GM19397 (cell line): ENCODE measurements at regions not wholly inside any gene's neighbourhood (a gene's known extent, or its start where the extent isn't known, plus 50 kb on each side); places are given as distances from the start of the nearest gene placed in this dataset.

Experiments
- ATAC-seq: cut with Tn5 transposase; IDR thresholded peaks from one replicate; pipeline ENCODE4 v1.9.1; 2021; ENCODE audit warnings: mild to moderate bottlenecking, moderate library complexity; ENCODE audit not compliant: unreplicated experiment

DNA sequence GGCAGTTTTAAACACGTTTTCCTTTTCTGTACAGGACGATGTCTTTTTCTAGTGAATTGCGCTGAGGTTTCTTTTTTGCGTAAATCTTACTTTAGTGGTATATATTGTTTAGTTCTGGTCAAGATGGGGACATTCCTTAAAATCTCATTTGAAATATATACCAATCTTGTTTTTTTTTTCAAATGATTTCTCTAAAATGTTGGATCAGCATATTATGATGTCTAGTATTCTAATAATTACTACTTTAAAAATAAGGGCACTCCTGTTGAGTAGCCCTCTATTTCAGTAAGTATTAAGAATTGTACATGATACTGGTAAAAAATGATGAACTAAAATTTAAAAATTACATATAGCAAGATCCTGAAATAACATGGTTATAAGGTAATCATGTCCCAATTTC is 224.1 kb upstream of the ARHGAP24 start:
- no peak for ATAC-seq

DNA sequence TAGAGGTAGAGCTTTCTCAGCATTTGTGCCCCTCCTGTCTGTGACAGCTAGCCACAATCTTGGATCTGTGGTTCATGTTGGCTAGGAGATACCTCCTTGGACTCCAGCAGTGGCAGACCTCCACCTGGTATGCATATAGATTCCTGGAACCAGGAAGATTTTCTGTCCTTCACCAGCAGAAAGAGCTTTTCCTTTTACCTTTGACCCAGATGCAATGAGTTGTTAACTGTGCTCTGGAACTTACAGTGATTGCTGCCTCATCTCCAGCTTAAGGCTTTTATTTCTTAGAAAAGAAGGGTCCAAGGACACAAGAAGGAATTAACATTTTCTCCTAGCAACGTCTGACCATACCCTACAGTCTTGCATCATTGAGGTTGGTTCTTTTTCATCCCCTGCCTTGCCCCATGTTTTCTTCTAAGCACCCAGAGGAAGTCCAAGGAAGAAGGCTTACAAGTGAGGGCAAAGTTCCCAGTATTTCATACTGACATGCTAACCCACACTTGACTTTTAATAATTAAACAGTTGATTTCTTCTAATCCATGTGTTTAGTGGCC is 217.1 kb upstream of the ARHGAP24 start:
- no peak for ATAC-seq

DNA sequence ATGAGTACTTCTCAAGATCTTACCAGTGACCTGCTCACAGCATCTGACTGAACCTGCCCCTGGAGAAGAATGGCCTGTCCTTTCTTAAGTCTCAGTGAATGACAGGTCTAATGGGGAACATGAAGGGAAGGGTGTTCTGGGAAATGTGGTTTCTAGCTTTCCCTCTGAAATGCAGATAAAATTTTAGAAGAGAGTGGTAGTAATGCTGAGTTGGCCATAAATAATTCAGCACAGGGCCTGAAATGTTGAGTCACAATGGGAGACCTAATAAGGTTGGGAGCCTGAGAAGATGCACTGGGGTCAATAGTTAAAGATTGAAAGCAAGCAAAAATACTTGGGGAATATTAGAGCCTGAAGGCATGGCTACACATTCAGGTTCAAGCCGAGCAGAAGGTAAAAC is 214.9 kb upstream of the ARHGAP24 start:
- ATAC-seq: no peak

DNA sequence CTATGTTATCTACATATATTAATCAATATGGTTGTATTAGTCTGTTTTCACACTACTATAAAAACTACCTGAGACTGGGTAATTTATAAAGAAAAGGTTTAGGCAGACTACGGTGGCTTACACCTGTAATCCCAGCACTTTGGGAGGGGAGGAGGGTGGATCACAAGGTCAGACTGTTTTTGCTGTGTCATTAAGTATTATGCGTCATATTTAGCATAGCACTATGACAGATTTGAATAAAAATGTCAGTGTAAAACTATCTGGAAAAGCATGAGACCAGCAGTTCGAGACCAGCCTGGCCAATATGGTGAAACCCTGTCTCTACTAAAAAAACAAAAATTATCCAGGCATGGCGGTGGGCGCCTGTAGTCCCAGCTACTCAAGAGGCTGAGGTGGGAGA is 209.7 kb upstream of the ARHGAP24 start:
- no peak for ATAC-seq

DNA sequence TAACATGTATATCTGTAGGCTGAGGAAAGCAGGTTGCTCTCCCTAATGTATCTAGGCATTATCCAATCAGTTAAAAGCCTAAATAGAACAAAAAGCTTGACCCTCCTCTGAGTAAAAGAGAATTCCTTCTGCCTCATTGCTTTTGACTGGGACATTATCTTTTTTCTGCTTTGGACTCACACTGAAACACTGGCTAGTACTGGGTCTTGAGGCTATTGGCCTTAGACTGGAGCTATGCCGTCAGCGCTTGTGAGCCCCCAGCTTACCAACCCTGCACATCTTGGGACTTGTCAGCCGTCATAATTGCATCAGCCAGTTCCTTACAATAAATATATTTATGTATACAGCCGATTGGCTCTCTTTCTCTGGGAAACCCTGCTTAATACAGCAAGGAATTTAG is 206.8 kb upstream of the ARHGAP24 start:
- no peak for ATAC-seq

DNA sequence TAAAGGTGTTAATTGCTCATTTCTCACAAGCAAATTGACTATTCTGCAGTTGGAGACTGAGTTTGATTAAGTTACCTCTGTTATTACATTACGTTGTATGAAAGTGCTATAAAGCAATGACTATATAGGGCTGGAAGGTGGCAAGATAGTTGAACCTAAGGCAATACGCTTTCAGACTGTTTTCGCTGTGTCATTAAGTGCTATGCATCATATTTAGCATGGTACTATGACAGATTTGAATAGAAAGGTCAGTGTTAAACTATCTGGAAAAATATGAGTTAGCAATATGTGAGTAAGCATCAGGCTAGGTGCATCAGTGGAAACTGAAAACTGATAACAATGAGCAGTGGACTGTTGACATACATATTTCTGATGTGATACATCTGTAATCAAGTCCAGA is 206.0 kb upstream of the ARHGAP24 start:
- no peak for ATAC-seq

DNA sequence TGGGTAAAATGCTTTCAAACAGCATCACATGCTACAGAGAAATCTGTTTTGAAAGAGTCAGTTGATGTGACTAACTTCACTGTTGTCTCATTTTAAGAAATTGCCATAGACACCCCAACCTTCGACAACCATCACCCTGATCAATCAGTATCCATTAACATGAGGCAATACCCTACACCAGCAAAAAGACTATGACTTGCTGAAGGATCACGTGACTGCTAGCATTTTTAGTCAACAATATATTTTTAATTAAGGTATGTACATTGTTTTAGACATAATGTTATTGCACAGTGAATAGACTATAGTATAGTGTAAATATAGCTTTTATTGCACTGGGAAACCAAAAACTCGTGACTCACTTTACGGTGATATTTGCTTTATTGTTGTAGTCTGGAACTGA is 200.0 kb upstream of the ARHGAP24 start:
- no peak for ATAC-seq

DNA sequence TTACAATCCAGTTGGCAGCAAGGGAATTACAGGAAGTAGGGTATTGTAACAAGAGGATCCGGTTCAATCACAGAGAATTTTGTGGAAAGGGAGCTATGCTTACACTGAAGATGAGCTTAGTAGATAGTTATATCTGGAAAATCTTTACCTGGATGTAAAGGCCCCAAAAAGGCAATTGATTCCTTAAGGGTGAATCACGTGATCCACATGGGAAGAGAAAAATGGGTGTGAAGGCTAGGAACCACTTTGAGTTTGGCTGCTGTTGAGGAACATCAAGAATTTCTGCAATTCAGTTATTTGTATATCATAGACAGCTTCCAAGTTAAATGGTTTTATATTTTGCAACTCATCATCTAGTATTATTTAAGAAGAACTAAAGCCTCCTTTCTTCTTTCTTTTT is 194.0 kb upstream of the ARHGAP24 start:
- no peak for ATAC-seq

DNA sequence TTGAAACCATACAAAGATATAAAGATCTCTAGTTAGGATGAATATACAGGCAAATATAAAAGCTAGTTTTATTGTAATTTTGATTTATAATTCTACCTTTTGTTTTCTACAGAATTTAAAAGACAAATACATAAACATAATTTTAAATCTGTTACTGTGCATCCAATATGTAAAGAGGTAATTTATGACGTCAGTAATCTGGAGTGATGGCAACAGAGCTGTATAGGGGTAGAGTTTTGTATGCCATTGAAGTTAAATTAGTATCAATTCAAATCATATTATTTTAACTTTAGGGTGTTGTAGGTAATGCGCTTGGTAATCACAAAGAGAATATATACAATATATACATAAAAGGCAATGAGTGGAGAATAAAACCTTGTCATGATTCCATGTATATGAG is 183.7 kb upstream of the ARHGAP24 start:
- ATAC-seq: no peak

DNA sequence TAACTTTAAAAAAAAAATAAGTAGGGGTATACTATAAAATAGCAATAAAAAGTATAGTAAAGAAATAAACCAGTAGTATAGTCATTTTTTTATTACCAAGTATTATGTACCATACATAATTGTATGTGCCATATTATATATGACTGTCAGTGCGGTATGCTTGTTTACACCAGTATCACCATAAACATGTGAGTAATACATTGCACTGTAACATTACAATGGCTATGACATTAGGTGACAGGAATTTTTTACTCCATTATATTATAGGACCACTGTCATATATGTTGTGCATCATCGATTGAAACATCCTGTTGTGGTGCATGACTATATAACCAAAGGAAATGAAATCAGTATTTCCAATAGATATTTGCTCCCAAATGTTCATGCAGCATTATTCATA is 176.9 kb upstream of the ARHGAP24 start:
- no peak for ATAC-seq

DNA sequence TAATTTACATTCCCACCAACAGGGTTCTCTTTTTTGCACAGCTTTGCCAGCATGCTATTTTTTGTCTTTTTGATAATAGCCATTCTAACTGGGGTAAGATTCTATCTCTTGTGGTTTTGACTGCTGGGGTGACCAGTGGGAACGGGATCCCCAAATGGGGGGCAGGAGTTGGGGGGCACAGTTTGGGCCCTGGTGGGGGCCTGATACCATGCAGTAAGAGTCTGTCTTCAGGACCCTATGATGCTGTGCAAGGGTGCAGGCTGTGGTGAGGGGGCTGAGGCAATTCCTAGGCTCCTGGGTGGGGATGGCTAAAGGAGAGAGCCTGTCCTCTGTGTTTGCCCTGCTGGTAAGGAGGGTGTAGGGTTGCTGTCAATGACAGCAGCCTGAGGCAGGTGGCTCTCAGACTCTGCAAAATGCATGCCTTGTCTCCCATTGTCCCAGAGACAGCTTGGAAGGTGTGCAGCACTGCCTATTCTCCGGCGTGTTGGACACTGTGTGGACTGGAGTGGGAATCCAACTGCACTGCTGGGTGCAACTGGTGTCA is 172.7 kb upstream of the ARHGAP24 start:
- ATAC-seq: no peak

DNA sequence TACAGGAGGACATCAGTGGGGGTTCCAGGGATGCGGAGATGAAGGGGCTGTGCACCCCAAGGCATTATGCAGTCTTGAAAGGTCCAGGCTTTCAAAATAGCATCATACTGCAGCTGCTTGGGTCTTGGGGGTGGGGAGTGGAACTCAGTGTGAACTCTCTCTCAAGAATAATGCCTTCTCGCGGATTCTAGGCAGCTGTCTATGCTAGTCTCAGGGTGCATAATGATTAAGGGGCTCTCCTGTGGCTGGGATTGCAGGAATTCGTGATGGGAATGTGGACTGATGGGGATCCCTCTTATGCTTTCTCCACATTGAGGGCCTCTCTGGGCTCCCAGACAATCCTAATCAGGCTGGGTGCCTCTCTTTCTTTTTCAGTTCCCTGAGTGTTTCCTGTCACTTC is 172.2 kb upstream of the ARHGAP24 start:
- ATAC-seq: no peak

DNA sequence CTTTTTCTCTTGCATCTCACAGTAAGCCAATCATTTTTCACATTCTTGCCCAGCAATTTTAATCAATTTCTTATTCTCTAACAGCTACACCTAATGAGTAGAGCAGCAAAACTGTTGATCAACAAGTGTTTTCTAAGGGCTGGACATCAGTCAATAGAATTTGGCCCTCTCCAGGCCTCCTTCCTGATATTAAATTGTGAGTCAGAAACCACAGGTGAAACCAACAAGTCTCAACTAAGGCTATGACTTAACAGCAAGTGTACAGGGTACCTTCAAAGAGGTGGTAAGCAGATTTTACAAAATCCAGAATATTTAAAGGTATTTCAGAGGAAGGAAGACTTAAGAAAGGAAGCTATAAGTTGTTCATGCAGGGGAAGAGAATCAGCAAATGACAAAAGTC is 156.5 kb upstream of the ARHGAP24 start:
- no peak for ATAC-seq

DNA sequence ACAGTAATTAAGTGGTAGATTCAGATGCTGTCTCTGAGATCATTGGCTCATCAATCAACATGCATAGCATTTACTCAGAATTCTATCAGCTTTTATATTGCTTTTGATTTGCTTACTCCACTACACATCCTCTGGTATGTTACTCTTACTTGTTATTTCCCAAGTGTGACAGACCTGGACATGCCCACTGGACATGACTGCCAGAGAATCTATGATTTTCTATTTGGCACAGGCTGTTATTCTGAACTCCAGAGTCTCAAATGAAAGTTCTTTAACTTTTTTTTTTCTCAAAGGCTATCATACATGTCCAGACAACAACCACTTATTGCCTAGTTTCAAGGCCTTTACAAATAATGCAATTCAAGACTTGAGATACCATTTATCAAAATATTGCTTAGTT is 116.1 kb upstream of the ARHGAP24 start:
- no peak for ATAC-seq

DNA sequence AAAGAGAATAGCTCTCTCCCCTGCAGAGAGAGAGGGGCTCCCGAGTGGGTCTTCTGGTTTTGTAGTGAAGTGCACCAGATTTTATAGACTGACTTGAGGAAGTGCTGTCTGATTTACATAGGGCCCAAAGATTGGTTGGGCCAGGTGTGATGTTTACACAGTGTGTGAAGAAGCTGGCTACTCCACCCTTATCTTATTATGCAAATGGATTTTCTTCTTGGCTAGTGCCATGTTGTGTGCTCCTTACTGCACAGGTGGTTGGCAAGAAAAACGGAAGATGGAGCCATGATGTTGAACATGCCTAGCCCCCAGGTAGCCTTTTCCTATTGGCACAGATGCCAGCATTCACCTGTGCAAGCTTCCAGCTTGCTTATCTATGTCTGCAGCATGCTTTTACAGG is 112.4 kb upstream of the ARHGAP24 start:
- ATAC-seq: no peak

DNA sequence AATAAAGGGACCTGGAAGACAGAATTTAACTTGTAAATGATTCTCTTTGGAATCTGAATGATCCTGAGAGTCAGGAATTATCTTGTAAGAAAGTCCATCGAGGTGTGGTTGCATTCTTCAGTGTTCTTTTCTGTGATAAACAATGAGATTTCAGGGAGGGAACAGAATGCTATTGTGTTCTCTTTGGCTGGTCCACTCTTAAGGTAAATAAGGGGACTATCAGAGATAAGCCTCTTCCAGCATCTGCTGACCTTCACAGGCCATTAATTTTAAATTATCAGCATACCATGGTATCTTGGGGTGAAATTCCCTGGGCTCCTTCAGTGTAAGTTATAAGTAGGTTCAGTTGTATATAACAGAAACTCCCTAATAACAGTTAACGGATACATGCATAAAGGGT is 107.1 kb upstream of the ARHGAP24 start:
- ATAC-seq: no peak

DNA sequence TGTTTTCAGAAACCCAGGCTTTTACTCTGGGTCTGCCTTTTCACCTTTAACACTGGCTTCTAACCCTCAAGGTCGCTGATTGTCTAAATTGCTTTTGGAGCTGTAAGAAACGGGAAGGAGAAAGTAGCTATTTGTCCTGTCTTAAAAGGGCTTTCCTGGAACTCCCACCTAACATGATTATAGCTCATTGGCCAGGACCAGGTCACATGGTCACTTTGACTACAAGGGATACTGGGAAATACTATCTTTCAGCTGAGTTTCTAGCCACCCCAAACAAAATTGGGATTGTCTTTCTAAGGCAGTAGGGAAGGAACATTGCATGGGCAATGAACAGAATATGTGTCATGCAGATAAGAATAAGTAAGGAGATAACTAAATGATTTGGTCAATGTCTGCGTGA is 106.7 kb upstream of the ARHGAP24 start:
- no peak for ATAC-seq

DNA sequence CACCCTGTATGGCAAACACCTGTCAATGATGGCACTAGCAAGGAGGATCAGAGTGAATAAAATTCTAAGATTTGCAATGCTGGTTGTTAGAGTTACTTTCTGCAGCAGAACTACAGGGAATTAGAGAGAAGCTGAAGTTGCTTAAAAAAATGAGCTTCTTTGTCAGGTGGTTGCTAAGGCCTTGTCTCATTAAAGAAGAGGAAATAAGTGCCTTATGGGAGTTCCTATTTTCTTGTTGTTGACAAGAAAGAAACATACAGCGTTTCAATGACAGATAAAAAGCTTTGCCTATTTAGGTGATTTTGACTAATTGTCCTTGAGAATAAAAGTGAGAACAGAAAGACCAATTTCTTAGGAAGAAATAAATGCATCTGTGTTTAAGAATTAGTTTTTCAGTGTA is 106.0 kb upstream of the ARHGAP24 start:
- ATAC-seq: no peak

DNA sequence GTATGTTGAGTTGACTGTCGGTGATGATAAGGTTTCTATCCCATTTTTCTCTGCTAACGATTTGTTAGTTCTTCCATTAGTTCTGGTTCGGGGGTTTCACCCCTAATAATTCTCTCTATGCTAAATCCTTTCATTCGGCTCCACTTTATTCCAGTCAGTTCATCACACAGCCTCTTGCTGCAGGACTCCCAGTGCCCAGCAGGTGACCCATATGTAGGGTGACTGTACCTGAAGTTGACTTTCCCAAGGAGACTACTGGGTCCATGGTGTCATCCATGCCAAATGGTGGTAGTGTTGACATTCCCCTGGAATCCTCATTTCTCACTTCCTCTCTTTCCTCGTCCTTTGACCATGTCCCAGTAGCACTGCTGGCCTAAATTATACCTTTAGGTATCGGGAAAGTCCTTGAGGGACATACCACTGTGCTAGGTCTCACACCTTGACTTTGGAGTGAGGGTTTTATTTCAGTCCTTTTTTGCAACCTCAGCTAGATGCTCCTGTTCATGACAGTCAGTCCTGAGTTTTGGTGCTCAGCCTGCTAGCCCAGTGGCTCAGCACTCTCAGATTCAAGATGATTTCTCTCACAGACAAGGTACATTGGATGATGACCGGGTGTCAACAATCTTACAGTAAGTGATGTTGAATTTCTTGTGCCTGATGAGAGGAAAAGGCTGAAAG is 105.1 kb upstream of the ARHGAP24 start:
- ATAC-seq: peak; percentile 13

DNA sequence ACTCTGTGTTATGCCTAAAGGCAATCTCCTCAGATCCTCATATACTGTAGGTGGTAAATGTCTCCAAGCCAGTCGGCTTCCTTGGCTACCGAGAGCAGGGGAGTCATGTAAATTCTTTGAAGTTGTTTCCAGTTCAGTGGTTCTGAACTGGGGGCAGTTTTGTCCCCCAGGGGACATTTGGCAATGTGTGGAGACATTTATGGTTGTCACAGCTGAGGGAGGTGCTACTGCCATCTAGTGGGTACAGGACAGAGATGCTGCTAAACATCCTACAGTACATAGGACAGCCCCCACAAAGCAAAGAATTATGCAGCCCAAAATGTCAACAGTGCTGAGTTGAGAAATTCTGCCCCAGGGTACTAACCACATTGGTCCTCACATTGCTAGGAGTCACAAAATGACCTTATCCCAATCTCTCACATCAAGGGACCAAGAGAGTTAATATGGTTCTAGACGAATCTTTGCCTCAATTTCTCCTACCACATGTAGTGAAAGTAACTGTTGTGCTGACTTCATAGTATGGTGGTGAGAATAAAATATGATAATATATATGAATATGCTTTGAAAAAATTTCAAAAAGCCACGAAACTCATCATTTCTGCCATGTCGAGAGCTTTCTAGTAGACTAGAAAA is 104.4 kb upstream of the ARHGAP24 start:
- ATAC-seq: peak; percentile 84

DNA sequence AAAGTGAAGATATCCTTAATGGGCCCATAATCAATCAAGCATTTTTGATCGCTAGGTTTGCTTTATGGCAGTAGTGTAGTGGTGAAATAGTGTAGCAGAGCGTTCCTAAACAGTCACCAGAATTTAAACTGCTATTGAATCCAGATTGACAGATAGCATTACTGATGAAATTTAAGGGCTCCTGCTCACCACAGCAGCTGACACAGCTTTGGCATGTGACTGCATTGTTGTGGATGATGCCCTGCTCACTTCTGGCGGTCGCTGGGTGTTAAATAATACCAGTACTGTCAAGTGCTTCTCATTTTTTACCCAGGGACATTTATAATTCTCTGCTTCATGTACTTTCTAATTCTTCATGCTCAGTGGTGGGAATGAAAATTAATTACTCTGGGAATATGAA is 102.0 kb upstream of the ARHGAP24 start:
- ATAC-seq: no peak

DNA sequence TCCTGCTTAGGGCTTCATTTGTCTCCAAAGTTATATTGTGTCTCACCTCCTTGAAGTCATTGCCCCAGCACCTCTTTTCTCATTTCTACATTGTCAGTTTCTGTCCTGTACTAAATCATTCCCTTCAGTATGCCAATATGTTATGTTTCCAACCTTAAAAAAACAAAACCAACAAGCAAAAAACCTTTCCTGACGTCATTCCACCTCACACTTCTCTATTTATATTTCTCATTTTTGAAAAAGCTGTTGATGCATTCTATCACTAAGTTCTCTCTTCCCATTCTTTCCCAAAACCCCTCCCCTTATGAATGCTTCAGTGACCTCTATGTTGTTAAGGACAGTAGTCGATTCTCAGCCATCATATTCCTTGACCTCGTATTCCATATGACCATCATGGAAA is 98.7 kb upstream of the ARHGAP24 start:
- ATAC-seq: no peak
